COLO668 (cell line): ENCODE measurements at regions not wholly inside any gene's neighbourhood (a gene's known extent, or its start where the extent isn't known, plus 50 kb on each side); places are given as distances from the start of the nearest gene placed in this dataset.

ENCODE experiments used
- DNase-seq: peaks from one replicate; lab custom pipeline; 2025; ENCODE audit not compliant: unreplicated experiment; lab: John Stamatoyannopoulos, UW

DNA sequence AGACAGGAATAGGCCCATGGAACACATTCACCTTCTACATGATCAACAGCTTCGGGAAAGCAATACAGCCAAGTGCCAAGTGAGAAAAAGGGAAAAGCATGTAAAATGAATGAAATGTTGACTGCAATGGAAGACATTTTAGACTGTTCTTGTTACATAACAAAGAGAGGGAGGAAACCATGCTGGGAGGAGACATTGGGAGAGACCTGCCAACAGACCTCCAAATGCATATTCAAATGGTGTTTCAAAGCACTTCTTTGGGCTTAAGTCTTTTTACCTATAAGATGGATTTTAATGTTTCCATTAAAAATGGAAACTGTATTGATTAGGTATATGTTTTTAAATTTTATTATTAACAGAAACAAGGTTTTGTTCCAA lies 350.0 kb upstream of the THBS1 start:
- DNase-seq, result no peak

DNA sequence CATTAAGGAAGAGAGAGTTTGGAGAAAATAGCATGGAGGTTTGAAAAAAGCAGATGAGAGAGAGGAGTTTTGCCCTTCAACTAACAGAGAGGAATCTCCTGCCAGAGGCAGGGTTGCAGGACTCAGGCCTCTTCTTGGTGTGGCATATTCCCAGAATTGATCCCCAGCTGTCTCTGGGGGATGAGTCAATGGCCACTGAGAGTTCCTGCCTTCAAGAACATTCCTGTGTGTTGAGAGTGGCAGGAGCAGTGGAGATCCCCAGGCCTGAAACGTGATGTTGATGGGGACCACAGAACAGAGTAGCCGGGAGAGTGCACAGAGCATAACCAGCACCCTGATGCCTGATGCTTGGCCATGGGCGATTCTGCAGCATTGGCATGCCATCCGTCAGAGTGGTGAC lies 348.4 kb upstream of the THBS1 start:
- DNase-seq, result no peak

DNA sequence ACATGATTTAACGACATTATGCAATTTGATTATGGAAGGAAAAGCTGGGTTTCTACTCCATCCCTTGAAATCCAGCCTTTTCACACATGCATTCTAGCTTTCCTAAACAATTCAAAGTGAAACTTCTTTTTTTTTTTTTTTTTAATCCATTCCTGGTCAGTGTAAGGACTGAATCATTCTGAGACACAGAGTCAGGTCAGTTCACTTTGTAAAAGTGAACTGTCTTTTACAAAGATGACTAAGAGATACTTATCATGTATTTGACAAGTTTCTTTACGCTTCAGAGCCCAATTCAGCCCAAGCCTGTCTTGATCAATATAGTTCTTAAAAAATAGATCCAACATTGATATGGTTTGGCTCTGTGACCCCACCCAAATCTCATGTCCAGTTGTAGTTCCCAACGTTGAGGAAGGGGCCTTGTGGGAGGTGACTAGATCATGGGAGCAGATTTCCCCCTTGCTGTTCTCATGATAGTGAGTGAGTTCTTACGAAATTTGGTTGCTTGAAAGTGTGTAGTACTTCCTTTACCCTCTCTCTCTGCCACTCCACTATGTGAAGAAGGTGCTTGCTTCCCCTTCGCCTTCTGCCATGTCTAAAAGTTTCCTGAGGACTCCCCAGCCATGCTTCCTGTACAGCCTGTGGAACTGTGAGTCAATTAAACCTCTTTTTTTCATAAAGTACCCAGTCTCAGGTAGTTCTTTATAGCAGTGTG lies 345.6 kb upstream of the THBS1 start:
- DNase-seq, result no peak

DNA sequence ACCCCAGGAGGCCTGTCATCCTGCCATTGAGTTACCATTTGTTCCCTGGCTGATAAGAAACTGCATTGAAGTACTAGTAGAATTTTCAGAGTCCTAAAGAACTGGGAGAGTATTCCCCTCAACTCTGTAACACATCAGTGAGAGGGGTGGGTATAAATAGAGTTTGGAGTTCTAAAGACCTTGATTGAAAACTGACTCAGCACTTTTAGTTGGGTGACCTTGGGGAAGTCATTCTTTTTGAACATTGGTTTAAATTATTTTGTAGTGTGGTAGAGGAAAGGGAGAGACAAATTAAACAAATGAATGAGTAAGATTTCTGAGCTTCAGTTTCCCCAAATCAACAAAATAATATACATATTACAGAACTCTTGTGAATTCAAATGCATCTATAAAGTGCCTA lies 344.5 kb upstream of the THBS1 start:
- no peak for DNase-seq

GRCh38 chr15:39238443-39238842 lies 342.4 kb upstream of the THBS1 start:
- DNase-seq, result no peak

DNA sequence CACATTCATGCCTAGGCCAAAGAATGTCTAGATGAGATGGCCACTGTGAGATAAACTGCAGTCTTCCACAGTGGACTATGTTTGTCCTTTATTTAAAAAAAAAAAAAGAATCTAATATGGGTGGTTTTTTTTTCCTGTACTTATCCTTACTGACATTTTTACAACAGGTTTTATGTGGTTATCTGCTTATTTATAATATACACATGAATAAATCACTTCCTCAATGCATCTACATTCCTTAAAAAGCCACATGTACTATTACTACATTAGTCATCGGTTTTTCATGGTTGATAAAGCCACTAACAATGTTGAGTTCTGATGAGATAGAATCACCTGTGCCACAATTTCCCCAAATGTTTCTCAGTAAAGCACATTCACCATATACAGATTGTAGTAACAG lies 341.3 kb upstream of the THBS1 start:
- no peak for DNase-seq

DNA sequence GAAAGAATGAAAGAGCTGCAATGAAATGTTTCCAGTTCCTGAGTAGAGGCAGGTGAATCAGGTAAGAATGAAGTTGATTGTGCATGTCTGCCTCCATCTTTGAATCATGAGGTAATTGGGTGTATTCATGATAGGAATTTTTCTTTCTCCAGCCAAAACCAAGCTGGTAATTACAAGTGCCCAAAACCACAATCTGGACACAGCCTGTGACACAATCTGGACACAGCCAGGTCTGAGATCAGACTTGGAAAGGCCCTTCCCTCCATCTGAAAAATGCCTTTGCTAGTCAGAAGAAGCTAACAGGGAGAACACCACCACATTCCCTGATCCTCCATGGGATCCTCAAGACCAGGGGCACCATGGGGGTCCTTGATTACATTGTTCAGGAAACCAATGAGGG lies 338.5 kb upstream of the THBS1 start:
- no peak for DNase-seq

DNA sequence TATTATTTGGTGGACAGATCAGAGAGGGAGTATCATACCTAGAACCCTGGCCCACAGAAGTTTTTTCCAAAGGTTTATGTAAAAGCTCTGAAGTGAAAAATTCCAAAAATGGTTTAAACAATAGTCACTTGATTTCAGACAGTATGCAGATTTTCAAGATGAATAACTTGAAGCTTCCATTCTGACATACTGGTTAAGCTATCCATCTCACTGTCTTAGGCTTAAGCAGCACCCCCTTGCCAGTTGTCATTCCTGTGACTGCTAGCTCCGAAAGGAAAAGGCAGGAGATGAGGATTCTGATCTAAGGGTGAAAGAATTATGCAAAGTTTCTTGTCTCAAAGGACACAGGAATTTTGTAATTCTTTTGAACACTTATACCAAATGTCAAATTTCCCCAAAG lies 337.5 kb upstream of the THBS1 start:
- no peak for DNase-seq

GRCh38 chr15:39244776-39245175 lies 336.1 kb upstream of the THBS1 start:
- no peak for DNase-seq

GRCh38 chr15:39246523-39246922 lies 334.4 kb upstream of the THBS1 start:
- no peak for DNase-seq

GRCh38 chr15:39247574-39247973 lies 333.3 kb upstream of the THBS1 start:
- no peak for DNase-seq

GRCh38 chr15:39248204-39248603 lies 332.7 kb upstream of the THBS1 start:
- DNase-seq, result no peak

- DNase-seq, result no peak
These were observed 330.9 kb upstream of the THBS1 start for GRCh38 chr15:39250001-39250400.

- DNase-seq, result no peak
These were observed 330.3 kb upstream of the THBS1 start for GRCh38 chr15:39250460-39251186.

GRCh38 chr15:39251413-39252133 lies 329.3 kb upstream of the THBS1 start:
- no peak for DNase-seq

GRCh38 chr15:39252134-39252470 lies 328.8 kb upstream of the THBS1 start:
- DNase-seq, result no peak

DNA sequence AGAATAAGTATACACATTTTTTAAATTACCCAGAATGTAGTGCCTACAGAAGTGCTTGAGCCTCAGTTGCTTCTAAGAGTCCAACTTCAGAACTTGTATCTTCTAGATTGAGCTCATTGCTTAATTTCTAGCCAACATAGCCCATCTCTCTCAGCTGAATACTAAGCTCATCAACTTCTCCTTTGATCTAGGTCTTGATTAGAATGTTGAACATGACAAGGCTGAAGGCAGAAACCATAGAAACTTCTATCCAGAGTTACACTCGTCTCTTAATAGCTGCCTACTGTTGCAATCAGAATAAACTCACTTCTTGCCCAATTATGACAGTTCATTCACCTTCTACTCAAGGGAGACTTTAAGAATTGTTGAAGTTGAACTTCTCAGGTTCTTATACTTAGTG lies 327.3 kb upstream of the THBS1 start:
- DNase-seq, result no peak

DNA sequence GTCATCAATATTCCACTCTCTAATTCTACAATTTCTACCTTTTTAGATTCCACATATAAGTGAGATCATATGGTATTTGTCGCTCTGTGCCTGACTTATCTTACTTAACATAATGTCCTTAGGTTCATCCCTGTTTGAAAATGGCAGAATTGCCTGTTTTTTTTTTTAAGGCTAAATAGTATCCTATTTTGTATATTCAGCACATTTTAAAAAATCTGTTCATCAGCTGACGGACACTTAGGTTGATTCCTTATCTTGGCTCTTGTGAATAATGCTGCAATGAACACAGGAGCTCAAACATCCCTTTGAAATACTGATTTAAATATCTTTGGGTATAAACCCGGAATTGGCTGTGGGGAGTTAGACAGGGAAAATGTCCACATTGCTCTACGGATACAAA lies 326.7 kb upstream of the THBS1 start:
- no peak for DNase-seq

- peak; percentile 56 for DNase-seq
These were observed 325.1 kb upstream of the THBS1 start for GRCh38 chr15:39255760-39256159.

- no peak for DNase-seq
These were observed 320.5 kb upstream of the THBS1 start for GRCh38 chr15:39260391-39260790.

DNA sequence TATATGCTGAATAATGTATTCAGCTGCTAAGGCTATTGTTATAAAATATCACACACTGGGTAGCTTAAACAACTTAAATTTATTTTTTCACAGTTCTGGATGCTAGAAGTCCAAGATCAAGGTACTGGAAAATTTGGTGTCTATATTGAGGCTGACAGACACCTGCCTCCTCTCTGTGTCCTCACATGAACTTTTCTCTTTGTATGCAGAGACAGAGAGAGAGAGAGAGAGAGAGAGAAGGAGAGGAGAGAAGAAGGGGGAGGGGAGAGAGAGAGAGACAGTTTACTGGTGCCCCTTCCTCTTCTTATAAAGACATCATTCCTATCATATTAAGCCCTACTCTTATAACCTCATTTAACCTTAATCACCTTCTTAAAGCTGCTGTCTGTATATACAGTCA lies 320.1 kb upstream of the THBS1 start:
- no peak for DNase-seq
